ENCODE measurements at regions not wholly inside any gene's neighbourhood (a gene's known extent, or its start where the extent isn't known, plus 50 kb on each side); places are given as distances from the start of the nearest gene placed in this dataset.

- no peak for TF ChIP-seq GATA1 (IDR thresholded peaks at IDR 0.05; ENCODE audit: low read depth, low read length)
- TF ChIP-seq POLR2A (IDR thresholded peaks at IDR 0.05; ENCODE audit: low read length) = no peak
- DNase-seq = no peak
Observed at GRCh38 chr3:73694983-73695757, 70.4 kb upstream of the PDZRN3 start.

DNA sequence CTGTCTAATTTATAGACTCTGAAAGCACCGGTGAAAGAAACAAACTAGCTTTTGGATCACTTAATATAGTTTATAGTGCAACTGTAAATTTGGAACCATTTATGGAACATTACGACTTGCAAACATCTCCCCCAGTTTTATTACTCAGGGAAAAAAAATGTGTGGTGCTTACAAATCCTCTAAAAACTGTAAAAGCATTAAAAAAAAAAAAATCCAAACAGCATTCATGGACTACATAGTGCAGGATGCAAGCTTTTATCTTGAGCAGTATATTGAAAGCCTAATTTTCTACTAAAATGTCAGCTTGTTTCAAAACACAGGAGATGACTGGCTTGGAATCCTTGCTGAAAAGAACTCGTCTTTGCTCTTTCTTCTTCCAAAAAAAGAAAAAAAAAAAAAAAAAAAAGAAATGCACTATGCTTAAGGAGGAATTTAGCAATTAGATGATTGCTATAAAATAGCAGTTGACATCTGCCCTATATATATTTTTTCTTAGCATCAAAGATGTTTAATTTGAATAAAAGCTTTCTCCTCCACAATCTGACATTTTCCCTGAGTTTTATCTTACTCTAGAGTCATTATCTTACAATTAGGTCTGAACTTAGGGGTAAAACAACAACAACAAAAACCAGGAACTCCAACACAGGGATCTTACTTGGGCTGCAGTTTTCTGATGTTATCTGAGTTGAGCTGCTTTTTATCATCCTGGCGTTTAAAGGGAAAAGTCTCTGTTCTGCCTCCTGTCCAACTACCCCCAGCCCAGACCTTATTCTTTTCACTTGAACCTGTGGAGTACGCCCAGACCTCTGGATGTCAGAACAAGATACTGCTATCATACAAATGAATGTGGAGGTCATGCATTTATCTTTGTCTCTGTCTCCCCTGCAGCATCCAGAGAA, 62.6 kb upstream of the PDZRN3 start:
- TF ChIP-seq POLR2A (IDR thresholded peaks at IDR 0.05; ENCODE audit: low read length) (no peak), GATA1 (IDR thresholded peaks at IDR 0.05; ENCODE audit: low read depth, low read length) (no peak)
- no peak for DNase-seq

GRCh38 chr3:73685061-73685460, 60.3 kb upstream of the PDZRN3 start:
- DNase-seq = no peak
- TF ChIP-seq GATA1 (IDR thresholded peaks at IDR 0.05; ENCODE audit: low read depth, low read length) (no peak), POLR2A (IDR thresholded peaks at IDR 0.05; ENCODE audit: low read length) (no peak)

DNA sequence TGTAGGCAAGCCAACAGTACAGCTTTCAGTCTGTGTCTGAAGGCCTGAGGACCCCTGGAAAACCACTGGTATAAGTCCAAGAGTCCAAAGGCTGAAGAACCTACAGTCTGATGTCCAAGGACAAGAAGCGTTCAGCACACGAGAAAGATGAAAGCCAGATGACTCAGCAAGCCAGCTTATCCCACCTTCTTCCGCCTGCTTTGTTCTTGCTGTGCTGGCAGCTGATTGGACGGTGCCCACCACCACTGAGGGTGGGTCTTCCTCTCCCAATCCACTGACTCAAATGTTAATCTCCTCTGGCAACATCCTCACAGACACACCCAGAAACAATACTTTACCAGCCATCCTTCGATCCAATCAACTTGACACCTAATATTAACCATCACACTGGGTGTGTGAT, 59.0 kb upstream of the PDZRN3 start:
- DNase-seq = no peak
- TF ChIP-seq POLR2A (IDR thresholded peaks at IDR 0.05; ENCODE audit: low read length) (no peak), GATA1 (IDR thresholded peaks at IDR 0.05; ENCODE audit: low read depth, low read length) (no peak)

DNA sequence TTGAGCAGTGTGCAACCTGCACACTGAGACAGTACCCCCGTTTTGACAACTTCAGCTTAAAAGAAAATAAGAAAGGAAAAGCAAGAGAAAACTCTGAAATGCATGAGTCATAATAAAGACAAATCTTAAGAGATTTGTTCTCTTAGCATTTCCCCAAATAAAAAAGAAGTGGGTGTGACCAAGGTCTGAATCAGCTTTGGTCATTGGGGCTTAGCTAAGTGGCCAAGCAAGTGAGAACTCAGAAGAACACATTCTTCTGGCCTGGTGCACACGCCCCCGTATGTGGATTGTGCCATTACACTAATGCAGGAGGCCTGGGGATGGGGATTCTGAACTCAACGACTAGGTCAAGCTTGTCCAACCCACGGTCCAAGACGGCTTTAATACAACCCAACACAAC, 56.9 kb upstream of the PDZRN3 start:
- DNase-seq = no peak
- TF ChIP-seq GATA1 (IDR thresholded peaks at IDR 0.05; ENCODE audit: low read depth, low read length) = no peak

DNA sequence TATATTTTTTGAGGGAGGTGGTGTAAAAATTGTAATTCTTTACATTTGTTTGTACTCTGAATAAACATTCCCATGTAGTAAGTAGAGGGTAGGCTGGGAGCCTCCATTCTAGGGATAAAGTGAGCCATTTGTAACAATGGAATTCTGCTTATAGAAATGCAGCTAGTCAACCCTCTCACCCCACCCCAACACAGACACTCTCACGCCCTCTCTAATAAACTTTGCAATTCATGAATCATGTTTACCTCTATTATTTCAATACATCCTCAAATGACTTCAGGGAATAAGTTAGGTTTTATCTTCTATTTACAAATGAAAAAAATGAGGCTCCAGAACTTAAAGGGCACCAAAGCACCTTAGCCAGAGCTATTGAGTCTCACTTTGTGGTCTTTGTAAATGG, 56.5 kb upstream of the PDZRN3 start:
- TF ChIP-seq POLR2A (IDR thresholded peaks at IDR 0.05; ENCODE audit: low read length) = no peak
- DNase-seq = no peak

DNA sequence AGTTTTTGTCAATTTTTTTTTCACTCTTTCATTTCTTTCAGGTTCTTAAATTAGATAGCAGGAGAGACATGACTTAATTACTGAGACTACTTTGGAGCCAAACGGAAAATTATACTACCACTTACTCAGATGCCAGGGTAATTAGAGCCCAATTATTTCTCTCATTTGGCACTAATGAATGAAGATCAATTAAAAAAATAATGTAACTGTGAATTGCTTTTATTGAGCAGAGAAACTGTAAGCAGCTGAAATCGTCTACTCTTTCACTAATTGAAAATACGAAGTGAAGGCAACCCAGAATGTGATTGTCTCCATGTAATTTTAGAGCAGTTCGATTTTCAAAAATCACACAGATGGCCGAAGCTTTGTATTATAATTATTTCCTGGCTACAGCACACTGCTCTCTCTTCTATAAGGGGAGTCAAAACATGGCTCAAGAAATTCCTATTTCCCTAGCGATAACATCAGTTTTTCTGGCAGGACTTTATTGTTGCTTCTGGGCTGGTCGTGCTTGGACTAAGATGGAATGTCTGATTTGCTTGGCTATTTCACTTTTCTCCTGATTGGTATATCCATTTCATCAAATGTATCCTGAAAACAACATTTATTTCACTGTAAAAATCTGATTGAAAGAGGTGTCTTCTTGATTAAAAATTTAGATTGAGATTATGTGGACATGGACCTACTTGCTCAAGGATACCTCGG, 55.8 kb upstream of the PDZRN3 start:
- no peak for DNase-seq
- TF ChIP-seq GATA1 (IDR thresholded peaks at IDR 0.05; ENCODE audit: low read depth, low read length) (no peak), POLR2A (IDR thresholded peaks at IDR 0.05; ENCODE audit: low read length) (no peak)

DNA sequence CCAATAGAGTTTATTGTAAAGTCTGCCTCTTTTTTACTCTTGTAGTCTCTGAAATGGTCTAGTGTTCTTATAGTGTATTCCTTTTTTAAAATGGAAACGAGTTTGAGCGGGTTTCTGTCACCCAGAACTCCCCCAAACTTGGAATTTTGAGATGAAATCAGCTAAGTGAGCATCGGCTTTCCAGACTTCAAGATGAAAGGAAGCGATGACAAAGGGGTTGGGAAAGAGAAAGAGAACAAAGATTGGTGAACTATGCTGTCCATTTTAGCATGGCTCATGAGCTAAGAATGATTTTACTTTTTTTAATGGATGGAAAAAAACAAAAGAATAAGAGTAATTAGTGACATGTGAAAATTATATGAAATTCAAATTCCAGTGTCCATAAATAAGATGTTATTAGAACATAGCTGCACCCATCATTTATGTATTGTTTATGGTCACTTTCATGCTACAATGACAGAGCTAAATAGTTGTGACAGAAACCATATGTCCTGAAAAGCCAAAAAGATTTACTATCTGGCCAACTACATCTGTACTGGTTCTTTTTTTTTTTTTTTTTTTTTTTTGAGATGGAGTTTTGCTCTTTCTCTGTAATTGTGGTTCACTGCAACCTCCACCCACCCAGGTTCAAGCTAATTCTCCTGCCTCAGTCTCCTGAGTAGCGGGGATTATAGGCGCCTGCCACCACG, 52.7 kb upstream of the PDZRN3 start:
- TF ChIP-seq POLR2A (IDR thresholded peaks at IDR 0.05; ENCODE audit: low read length) (no peak), GATA1 (IDR thresholded peaks at IDR 0.05; ENCODE audit: low read depth, low read length) (no peak)
- DNase-seq = no peak
